ENCODE measurements at regions not wholly inside any gene's neighbourhood (a gene's known extent, or its start where the extent isn't known, plus 50 kb on each side); places are given as distances from the start of the nearest gene placed in this dataset.

DNA sequence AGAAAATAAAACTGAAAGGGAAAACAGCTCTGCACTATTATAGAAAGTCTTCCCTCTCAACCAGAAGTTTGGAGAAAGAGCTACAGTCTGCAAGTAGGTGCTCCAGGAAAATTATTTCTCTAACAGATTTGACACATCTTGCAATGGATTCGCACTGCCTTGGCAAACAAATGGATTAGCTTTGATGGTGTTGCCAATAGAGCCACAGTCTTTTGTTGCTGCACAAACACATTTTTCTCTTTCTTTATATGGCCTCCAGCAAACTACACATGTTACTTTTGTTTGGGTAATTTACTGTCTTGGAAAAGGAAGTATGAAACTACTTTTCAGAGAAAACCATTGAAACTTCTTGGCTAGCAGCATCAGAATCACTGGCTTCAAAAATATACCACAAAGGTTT lies 523.1 kb downstream of the EFNA5 start:
- Mint-ChIP-seq H3K27me3 (ENCODE audit: low read depth) (no peaks in the 10 kb centered on the region), H3K4me1 (ENCODE audit: low read depth) (no peaks in the 10 kb centered on the region), H3K27ac (no peak overlapping the region), H3K4me3 (no peak overlapping the region), H3K9me3 (peaks cover 3% of the 10 kb centered on the region), H3K36me3 (ENCODE audit: low read depth) (no peaks in the 10 kb centered on the region)
- CTCF ChIA-PET = interaction anchor here (0.8 kb wide), 1 partner anchor 96 kb away, joined by 4 read pairs; no protein-coding TSS in a partner anchor
- DNase-seq = no peak
- intact Hi-C loops (cut with micrococcal nuclease) = no loop called here

GRCh38 chr5:107146901-107147300 lies 523.8 kb downstream of the EFNA5 start:
- H3K4me1 Mint-ChIP-seq (ENCODE audit: low read depth) = no peaks in the 10 kb centered on the region
- H3K4me3 Mint-ChIP-seq = no peak overlapping the region
- H3K27me3 Mint-ChIP-seq (ENCODE audit: low read depth) = no peaks in the 10 kb centered on the region
- CTCF ChIA-PET = interaction anchor here (0.6 to 0.8 kb wide), 2 partner anchors 96 to 98 kb away, joined by 3 to 4 read pairs; no protein-coding TSS in a partner anchor
- H3K9me3 Mint-ChIP-seq = peaks cover 3% of the 10 kb centered on the region
- intact Hi-C loops (cut with micrococcal nuclease) = no loop called here
- H3K27ac Mint-ChIP-seq = no peak overlapping the region
- DNase-seq = no peak
- H3K36me3 Mint-ChIP-seq (ENCODE audit: low read depth) = no peaks in the 10 kb centered on the region

DNA sequence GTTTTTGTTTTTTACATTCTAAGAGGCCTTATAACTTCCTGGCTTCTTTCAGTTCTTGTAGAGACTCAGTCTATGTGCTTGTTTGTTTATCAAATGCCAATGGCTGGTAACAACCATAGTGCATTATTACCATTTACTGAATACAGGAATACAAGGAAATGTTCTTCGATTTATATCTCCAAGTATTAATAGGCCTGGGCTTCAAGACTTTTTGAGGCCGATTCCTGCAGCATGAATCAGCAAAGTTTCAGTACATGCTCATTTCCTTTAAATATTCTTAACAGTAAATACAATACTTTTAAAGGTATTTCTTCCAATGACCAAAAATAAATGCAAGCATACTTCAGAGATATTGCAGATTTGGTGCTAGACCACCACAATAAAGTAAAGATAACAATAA lies 535.3 kb downstream of the EFNA5 start:
- H3K27ac Mint-ChIP-seq = no peak overlapping the region
- no peaks in the 10 kb centered on the region for H3K4me1 Mint-ChIP-seq (ENCODE audit: low read depth)
- H3K27me3 Mint-ChIP-seq (ENCODE audit: low read depth) = no peaks in the 10 kb centered on the region
- no peak overlapping the region for H3K4me3 Mint-ChIP-seq
- CTCF ChIA-PET = interaction anchor here (0.5 kb wide), 1 partner anchor 31 kb away, joined by 3 read pairs; no protein-coding TSS in a partner anchor
- H3K9me3 Mint-ChIP-seq = peaks cover 10% of the 10 kb centered on the region
- no peaks in the 10 kb centered on the region for H3K36me3 Mint-ChIP-seq (ENCODE audit: low read depth)
- DNase-seq = no peak
- intact Hi-C loops (cut with micrococcal nuclease) = no loop called here

GRCh38 chr5:107134931-107135330 lies 535.8 kb downstream of the EFNA5 start:
- H3K36me3 Mint-ChIP-seq (ENCODE audit: low read depth) = no peaks in the 10 kb centered on the region
- intact Hi-C loops (cut with micrococcal nuclease) = no loop called here
- peaks cover 5% of the 10 kb centered on the region for H3K9me3 Mint-ChIP-seq
- CTCF ChIA-PET = interaction anchor here (0.5 kb wide), 1 partner anchor 32 kb away, joined by 3 read pairs; no protein-coding TSS in a partner anchor
- H3K4me1 Mint-ChIP-seq (ENCODE audit: low read depth) = no peaks in the 10 kb centered on the region
- DNase-seq = no peak
- H3K4me3 Mint-ChIP-seq = no peak overlapping the region
- no peak overlapping the region for H3K27ac Mint-ChIP-seq
- H3K27me3 Mint-ChIP-seq (ENCODE audit: low read depth) = no peaks in the 10 kb centered on the region

DNA sequence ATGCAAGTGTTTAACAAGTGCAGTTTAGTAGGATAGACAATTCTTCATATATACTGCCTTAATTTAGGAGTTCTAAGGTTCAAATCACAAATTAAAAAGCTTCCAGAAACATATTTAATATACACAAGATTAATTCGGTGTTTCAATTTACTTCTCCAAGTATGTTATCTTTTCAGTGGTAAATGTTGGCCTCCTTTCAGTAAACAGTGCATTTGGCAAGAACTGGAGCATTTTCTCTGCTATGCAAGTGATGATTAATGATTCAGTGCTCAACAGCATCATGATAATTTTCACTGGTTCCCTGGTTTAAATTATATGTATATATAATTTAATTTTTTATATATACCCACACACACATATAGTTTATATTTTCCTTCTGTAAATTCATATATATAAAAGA lies 541.7 kb downstream of the EFNA5 start:
- CTCF ChIA-PET = no interaction called here
- Mint-ChIP-seq H3K27ac (no peak overlapping the region), H3K9me3 (peaks cover 4% of the 10 kb centered on the region), H3K36me3 (ENCODE audit: low read depth) (no peaks in the 10 kb centered on the region), H3K4me1 (ENCODE audit: low read depth) (no peaks in the 10 kb centered on the region), H3K27me3 (ENCODE audit: low read depth) (no peaks in the 10 kb centered on the region), H3K4me3 (no peak overlapping the region)
- DNase-seq = no peak
- intact Hi-C loops (cut with micrococcal nuclease) = no loop called here

DNA sequence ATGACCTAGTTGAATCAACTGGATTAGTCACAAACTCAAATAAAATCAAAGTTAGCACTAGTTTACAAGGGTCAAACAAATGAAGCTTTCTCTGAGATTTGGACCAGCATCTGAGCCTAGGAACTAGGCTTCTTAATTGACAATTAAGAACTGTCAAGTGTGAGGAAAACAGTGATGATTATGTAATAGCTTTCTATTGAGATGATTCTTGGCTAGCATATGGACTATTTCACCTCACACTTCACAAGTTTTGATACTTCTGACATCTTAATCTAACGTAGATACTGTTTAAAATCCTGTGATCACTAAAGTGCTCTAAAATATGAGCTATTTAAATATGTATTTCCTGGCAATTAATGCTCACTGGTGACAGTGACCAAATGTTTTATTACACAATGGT lies 542.9 kb downstream of the EFNA5 start:
- DNase-seq = no peak
- H3K4me3 Mint-ChIP-seq = no peak overlapping the region
- no peaks in the 10 kb centered on the region for H3K27me3 Mint-ChIP-seq (ENCODE audit: low read depth)
- intact Hi-C loops (cut with micrococcal nuclease) = no loop called here
- peaks cover 2% of the 10 kb centered on the region for H3K9me3 Mint-ChIP-seq
- H3K4me1 Mint-ChIP-seq (ENCODE audit: low read depth) = no peaks in the 10 kb centered on the region
- no peaks in the 10 kb centered on the region for H3K36me3 Mint-ChIP-seq (ENCODE audit: low read depth)
- H3K27ac Mint-ChIP-seq = no peak overlapping the region
- CTCF ChIA-PET = no interaction called here

- Mint-ChIP-seq H3K36me3 (ENCODE audit: low read depth) (no peaks in the 10 kb centered on the region), H3K27me3 (ENCODE audit: low read depth) (no peaks in the 10 kb centered on the region), H3K4me3 (no peak overlapping the region), H3K9me3 (no peaks in the 10 kb centered on the region), H3K4me1 (ENCODE audit: low read depth) (no peaks in the 10 kb centered on the region), H3K27ac (no peak overlapping the region)
- CTCF ChIA-PET = no interaction called here
- intact Hi-C loops (cut with micrococcal nuclease) = no loop called here
- DNase-seq = no peak
These were observed 544.4 kb downstream of the EFNA5 start for GRCh38 chr5:107126341-107126740.

GRCh38 chr5:107124376-107124775 lies 546.4 kb downstream of the EFNA5 start:
- CTCF ChIA-PET = no interaction called here
- no peaks in the 10 kb centered on the region for H3K9me3 Mint-ChIP-seq
- DNase-seq = no peak
- H3K4me1 Mint-ChIP-seq (ENCODE audit: low read depth) = no peaks in the 10 kb centered on the region
- H3K27me3 Mint-ChIP-seq (ENCODE audit: low read depth) = no peaks in the 10 kb centered on the region
- no peaks in the 10 kb centered on the region for H3K36me3 Mint-ChIP-seq (ENCODE audit: low read depth)
- intact Hi-C loops (cut with micrococcal nuclease) = no loop called here
- no peak overlapping the region for H3K27ac Mint-ChIP-seq
- no peak overlapping the region for H3K4me3 Mint-ChIP-seq

- no peak overlapping the region for H3K4me3 Mint-ChIP-seq
- CTCF ChIA-PET = no interaction called here
- no peaks in the 10 kb centered on the region for H3K4me1 Mint-ChIP-seq (ENCODE audit: low read depth)
- no peak for DNase-seq
- H3K36me3 Mint-ChIP-seq (ENCODE audit: low read depth) = no peaks in the 10 kb centered on the region
- H3K27ac Mint-ChIP-seq = no peak overlapping the region
- no peaks in the 10 kb centered on the region for H3K9me3 Mint-ChIP-seq
- H3K27me3 Mint-ChIP-seq (ENCODE audit: low read depth) = no peaks in the 10 kb centered on the region
- intact Hi-C loops (cut with micrococcal nuclease) = no loop called here
These were observed 547.7 kb downstream of the EFNA5 start for GRCh38 chr5:107123014-107123413.

DNA sequence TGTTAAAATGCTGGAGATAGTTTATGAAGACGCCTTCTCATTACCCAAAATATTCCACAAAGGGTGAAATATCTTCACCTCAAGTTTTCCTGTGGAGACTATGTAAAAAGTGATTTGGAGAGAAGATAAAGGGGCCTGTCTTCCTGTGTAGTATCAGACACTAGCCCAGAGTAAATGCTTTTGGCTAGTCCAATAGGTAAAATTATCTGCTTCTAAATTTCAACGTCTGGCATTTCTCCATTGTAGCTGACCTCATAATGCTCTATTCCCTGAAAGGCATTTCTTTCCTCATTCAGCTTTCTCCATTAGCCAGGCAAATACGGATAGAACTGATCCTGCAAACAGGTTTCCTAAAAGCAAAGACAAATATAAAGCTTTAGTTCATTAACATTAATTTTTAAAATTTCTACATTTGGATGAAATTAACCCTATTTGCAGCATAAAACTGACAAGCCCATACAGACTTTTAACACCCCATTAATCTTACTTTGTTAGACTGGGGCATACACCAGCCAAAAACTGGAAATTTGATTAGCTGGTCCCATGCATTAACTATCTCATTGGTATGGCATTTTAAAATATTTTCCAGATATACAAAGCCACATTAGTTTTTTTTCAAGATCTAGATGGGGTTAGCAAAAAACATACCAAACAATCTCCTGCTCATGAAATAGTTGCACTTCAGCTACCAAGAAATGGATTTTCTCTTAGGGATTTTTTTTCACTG lies 548.8 kb downstream of the EFNA5 start:
- Mint-ChIP-seq H3K27me3 (ENCODE audit: low read depth) (no peaks in the 10 kb centered on the region), H3K4me1 (ENCODE audit: low read depth) (no peaks in the 10 kb centered on the region), H3K36me3 (ENCODE audit: low read depth) (no peaks in the 10 kb centered on the region), H3K9me3 (no peaks in the 10 kb centered on the region), H3K27ac (no peak overlapping the region), H3K4me3 (no peak overlapping the region)
- DNase-seq = no peak
- CTCF ChIA-PET = interaction anchor here (0.6 kb wide), 1 partner anchor 1953 kb away, joined by 3 read pairs; no protein-coding TSS in a partner anchor
- intact Hi-C loops (cut with micrococcal nuclease) = no loop called here

DNA sequence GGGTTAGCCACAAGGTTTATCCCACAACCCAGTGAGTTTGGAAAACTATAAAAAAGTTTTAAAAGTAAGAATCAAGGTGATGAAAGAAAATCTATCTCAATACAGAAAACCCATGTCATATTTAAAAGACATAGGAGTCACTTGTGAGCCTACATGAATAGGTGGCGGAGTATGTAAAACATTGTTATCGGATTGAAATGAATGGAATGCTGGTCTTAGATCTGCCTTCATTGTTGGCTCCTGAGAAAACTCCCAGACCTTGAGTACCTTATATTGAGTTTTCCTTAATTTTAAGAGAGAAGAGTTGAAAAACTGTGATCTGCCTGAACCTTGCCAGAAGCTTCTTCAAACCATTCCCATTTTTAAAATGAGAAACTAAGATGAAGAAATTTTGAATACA lies 551.1 kb downstream of the EFNA5 start:
- H3K4me3 Mint-ChIP-seq = no peak overlapping the region
- CTCF ChIA-PET = no interaction called here
- H3K4me1 Mint-ChIP-seq (ENCODE audit: low read depth) = no peaks in the 10 kb centered on the region
- intact Hi-C loops (cut with micrococcal nuclease) = no loop called here
- H3K36me3 Mint-ChIP-seq (ENCODE audit: low read depth) = no peaks in the 10 kb centered on the region
- H3K9me3 Mint-ChIP-seq = no peaks in the 10 kb centered on the region
- H3K27ac Mint-ChIP-seq = no peak overlapping the region
- no peaks in the 10 kb centered on the region for H3K27me3 Mint-ChIP-seq (ENCODE audit: low read depth)
- DNase-seq = no peak

DNA sequence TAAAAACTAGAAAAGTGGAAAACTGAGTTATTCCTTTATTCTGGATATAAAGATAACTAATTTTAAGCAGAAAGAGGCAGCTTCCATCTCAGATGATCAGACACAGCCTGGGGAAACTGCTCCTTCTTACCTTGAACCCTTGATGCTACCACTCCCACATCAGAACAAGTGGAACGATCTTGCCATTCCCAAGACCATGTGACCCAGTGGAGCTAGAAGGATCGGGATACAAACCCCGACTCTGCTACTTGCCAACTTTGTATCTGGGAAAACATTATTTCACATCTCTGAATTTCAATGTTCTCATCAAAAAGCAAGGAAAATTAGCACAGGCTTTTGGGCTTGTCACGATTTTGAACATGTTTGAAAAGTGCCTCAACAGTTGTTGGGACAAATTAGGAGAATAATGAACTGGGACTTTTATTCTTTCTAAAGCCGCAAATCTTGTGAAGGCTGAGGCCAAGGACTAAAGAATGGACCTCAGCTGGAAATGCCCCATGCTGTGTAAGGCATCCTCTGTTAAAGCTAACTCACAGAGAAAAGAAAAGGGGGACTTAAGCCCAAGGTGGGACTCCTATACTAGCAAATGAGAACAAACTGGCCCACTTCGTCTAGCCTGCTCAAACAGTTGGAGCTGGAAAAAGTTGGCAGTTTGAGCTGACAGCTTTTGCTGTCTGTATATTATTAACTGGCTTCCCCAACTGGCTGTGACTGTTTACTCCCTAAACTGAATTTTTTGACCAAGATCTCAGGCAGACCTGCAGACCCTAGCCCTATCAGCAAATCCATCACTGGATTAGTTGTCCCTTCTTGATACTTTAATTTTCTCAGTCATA lies 552.3 kb downstream of the EFNA5 start:
- no peaks in the 10 kb centered on the region for H3K36me3 Mint-ChIP-seq (ENCODE audit: low read depth)
- no peak overlapping the region for H3K4me3 Mint-ChIP-seq
- no peaks in the 10 kb centered on the region for H3K4me1 Mint-ChIP-seq (ENCODE audit: low read depth)
- DNase-seq = no peak
- intact Hi-C loops (cut with micrococcal nuclease) = no loop called here
- H3K27me3 Mint-ChIP-seq (ENCODE audit: low read depth) = no peaks in the 10 kb centered on the region
- no peaks in the 10 kb centered on the region for H3K9me3 Mint-ChIP-seq
- CTCF ChIA-PET = no interaction called here
- no peak overlapping the region for H3K27ac Mint-ChIP-seq

GRCh38 chr5:107112216-107112615 lies 558.5 kb downstream of the EFNA5 start:
- intact Hi-C loops (cut with micrococcal nuclease) = no loop called here
- Mint-ChIP-seq H3K27ac (no peak overlapping the region), H3K9me3 (peaks cover 9% of the 10 kb centered on the region), H3K36me3 (ENCODE audit: low read depth) (no peaks in the 10 kb centered on the region), H3K4me1 (ENCODE audit: low read depth) (no peaks in the 10 kb centered on the region), H3K27me3 (ENCODE audit: low read depth) (no peaks in the 10 kb centered on the region), H3K4me3 (no peak overlapping the region)
- no peak for DNase-seq
- CTCF ChIA-PET = no interaction called here

Measured in activated naive CD4-positive, alpha-beta T cell treated with anti-CD3 and anti-CD28 coated beads for 36 hours (primary cell).